ENCODE measurements at regions not wholly inside any gene's neighbourhood (a gene's known extent, or its start where the extent isn't known, plus 50 kb on each side); places are given as distances from the start of the nearest gene placed in this dataset.

GRCh38 chr3:22091329-22091728, 340.3 kb upstream of the ZNF385D start:
- Histone ChIP-seq H3K4me3 (ENCODE audit: low read depth, low read length) (no peak overlapping the region), H3K36me3 (ENCODE audit: control insufficient read depth, insufficient read depth, low read length) (no peaks in the 10 kb centered on the region), H3K9me3 (no peaks in the 10 kb centered on the region), H3K27me3 (replicated peaks; ENCODE audit: control insufficient read depth, insufficient read depth, low read length) (no peaks in the 10 kb centered on the region), H3K4me1 (no peaks in the 10 kb centered on the region)
- POLR2A ChIA-PET: no interaction called here
- Mint-ChIP-seq H3K4me1 (ENCODE audit: low read depth, unreplicated experiment) (no peaks in the 10 kb centered on the region), H3K9me3 (ENCODE audit: unreplicated experiment) (no peaks in the 10 kb centered on the region), H3K4me3 (ENCODE audit: unreplicated experiment) (no peak overlapping the region), H3K36me3 (ENCODE audit: insufficient read depth, unreplicated experiment) (no peaks in the 10 kb centered on the region), H3K27me3 (ENCODE audit: insufficient read depth, unreplicated experiment) (no peaks in the 10 kb centered on the region), H3K27ac (ENCODE audit: unreplicated experiment) (no peak overlapping the region)
- no peak for DNase-seq
- intact Hi-C loops (cut with micrococcal nuclease; ENCODE audit: unreplicated experiment): no loop called here
- TF ChIP-seq, protein P1, sequence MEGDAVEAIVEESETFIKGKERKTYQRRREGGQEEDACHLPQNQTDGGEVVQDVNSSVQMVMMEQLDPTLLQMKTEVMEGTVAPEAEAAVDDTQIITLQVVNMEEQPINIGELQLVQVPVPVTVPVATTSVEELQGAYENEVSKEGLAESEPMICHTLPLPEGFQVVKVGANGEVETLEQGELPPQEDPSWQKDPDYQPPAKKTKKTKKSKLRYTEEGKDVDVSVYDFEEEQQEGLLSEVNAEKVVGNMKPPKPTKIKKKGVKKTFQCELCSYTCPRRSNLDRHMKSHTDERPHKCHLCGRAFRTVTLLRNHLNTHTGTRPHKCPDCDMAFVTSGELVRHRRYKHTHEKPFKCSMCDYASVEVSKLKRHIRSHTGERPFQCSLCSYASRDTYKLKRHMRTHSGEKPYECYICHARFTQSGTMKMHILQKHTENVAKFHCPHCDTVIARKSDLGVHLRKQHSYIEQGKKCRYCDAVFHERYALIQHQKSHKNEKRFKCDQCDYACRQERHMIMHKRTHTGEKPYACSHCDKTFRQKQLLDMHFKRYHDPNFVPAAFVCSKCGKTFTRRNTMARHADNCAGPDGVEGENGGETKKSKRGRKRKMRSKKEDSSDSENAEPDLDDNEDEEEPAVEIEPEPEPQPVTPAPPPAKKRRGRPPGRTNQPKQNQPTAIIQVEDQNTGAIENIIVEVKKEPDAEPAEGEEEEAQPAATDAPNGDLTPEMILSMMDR (IDR thresholded peaks at IDR 0.05; ENCODE audit: insufficient read depth in 1 of 2, low read depth in 1 of 2, low read length in 1 of 2, severe bottlenecking in 1 of 2, unreplicated experiment in 1 of 2): no peak
- BruUV-seq (replicated peaks): no TSS peak
- CTCF ChIA-PET: no interaction called here

DNA sequence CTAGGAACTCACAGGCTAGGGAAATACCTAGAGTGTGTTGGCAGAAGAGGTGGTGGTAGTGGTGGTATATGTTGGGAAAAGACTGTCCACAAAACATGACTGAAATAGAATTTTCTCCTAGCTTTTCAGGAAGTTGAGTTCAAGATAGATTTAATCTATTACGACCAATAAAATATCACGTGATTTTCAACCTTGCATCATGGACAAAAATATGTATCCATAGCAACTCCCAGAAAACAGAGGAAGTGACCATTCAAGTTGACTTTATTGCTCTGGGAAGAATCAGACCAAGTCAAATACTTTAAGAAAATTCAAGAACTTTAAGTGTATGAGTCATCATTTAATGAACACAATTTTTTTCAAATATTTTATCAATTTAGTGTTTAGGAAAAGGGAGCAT, 347.0 kb upstream of the ZNF385D start:
- TF ChIP-seq, protein P1 (IDR thresholded peaks at IDR 0.05; ENCODE audit: insufficient read depth in 1 of 2, low read depth in 1 of 2, low read length in 1 of 2, severe bottlenecking in 1 of 2, unreplicated experiment in 1 of 2): no peak
- POLR2A ChIA-PET: no interaction called here

DNA sequence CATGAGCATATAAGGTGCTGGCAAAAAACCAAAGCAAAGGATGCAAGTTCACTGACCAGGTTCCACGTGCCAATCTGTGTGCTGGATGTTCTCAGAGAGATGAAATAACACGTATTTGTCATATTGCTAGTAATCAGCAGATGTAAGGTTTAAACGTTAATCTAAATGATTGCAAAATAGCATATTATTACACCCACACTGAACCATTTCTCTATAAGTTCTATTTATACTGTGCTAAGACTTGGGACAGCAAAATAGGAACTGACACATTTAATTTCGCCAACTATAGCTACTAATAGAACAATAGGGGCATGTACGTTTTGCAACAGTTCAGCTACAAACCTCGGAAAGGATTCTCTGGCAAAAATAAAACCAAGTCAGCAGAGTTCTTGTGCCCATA, 350.3 kb upstream of the ZNF385D start:
- Histone ChIP-seq H3K4me1 (no peaks in the 10 kb centered on the region), H3K9me3 (no peaks in the 10 kb centered on the region), H3K27me3 (replicated peaks; ENCODE audit: control insufficient read depth, insufficient read depth, low read length) (no peaks in the 10 kb centered on the region), H3K4me3 (ENCODE audit: low read depth, low read length) (no peak overlapping the region), H3K36me3 (ENCODE audit: control insufficient read depth, insufficient read depth, low read length) (no peaks in the 10 kb centered on the region)
- ChIA-PET CTCF (no interaction called here), POLR2A (no interaction called here)
- DNase-seq: no peak
- intact Hi-C loops (cut with micrococcal nuclease; ENCODE audit: unreplicated experiment): no loop called here
- H3K36me3 Mint-ChIP-seq (ENCODE audit: insufficient read depth, unreplicated experiment): no peaks in the 10 kb centered on the region
- H3K27me3 Mint-ChIP-seq (ENCODE audit: insufficient read depth, unreplicated experiment): peaks cover 3% of the 10 kb centered on the region
- H3K4me3 Mint-ChIP-seq (ENCODE audit: unreplicated experiment): no peak overlapping the region
- TF ChIP-seq, protein P1 (IDR thresholded peaks at IDR 0.05; ENCODE audit: insufficient read depth in 1 of 2, low read depth in 1 of 2, low read length in 1 of 2, severe bottlenecking in 1 of 2, unreplicated experiment in 1 of 2): no peak
- H3K9me3 Mint-ChIP-seq (ENCODE audit: unreplicated experiment): no peaks in the 10 kb centered on the region
- no peak overlapping the region for H3K27ac Mint-ChIP-seq (ENCODE audit: unreplicated experiment)
- BruUV-seq (replicated peaks): no TSS peak
- H3K4me1 Mint-ChIP-seq (ENCODE audit: low read depth, unreplicated experiment): no peaks in the 10 kb centered on the region

More for the DNA sequence above, 347.0 kb upstream of the ZNF385D start:
- no peak overlapping the region for H3K27ac Mint-ChIP-seq (ENCODE audit: unreplicated experiment)
- Histone ChIP-seq H3K9me3 (no peaks in the 10 kb centered on the region), H3K4me1 (no peaks in the 10 kb centered on the region), H3K27me3 (replicated peaks; ENCODE audit: control insufficient read depth, insufficient read depth, low read length) (no peaks in the 10 kb centered on the region), H3K36me3 (ENCODE audit: control insufficient read depth, insufficient read depth, low read length) (no peaks in the 10 kb centered on the region), H3K4me3 (ENCODE audit: low read depth, low read length) (no peak overlapping the region)
- no peaks in the 10 kb centered on the region for H3K4me1 Mint-ChIP-seq (ENCODE audit: low read depth, unreplicated experiment)
- no peaks in the 10 kb centered on the region for H3K9me3 Mint-ChIP-seq (ENCODE audit: unreplicated experiment)
- intact Hi-C loops (cut with micrococcal nuclease; ENCODE audit: unreplicated experiment): no loop called here
- H3K4me3 Mint-ChIP-seq (ENCODE audit: unreplicated experiment): no peak overlapping the region
- no TSS peak for BruUV-seq (replicated peaks)
- no peak for DNase-seq
- peaks cover 3% of the 10 kb centered on the region for H3K27me3 Mint-ChIP-seq (ENCODE audit: insufficient read depth, unreplicated experiment)
- CTCF ChIA-PET: no interaction called here
- H3K36me3 Mint-ChIP-seq (ENCODE audit: insufficient read depth, unreplicated experiment): no peaks in the 10 kb centered on the region

Measured in Caco-2 (cell line).